Endothelial cell of umbilical vein (primary cell): ENCODE measurements at regions not wholly inside any gene's neighbourhood (a gene's known extent, or its start where the extent isn't known, plus 50 kb on each side); places are given as distances from the start of the nearest gene placed in this dataset.

Source experiments
- BruUV-seq: library from RNA; stranded (reverse); fragments of 400-500 nt; replicated peaks from 2 replicates; lab custom pipeline; 2021; lab: Mats Ljungman, UMichigan
- CTCF ChIA-PET: fragments of 300-600, 350-600 bp; sonication (Branson Sonifier 250); formaldehyde crosslinking; loops from one replicate; lab custom pipeline; 2021; ENCODE audit warnings: antibody characterized with exemption, inconsistent platforms; lab: Charles Lee
- POLR2A ChIA-PET: fragments of 300-600, 350-600 bp; sonication (Branson Sonifier 250); formaldehyde crosslinking; loops from one replicate; lab custom pipeline; 2021; ENCODE audit warnings: antibody characterized with exemption, inconsistent platforms; lab: Charles Lee
- DNase-seq: peaks from one replicate; pipeline ENCODE4 v3.0.0-alpha.2; 2011; ENCODE audit warnings: low read depth, low spot score
- FAIRE-seq: peaks from 2 replicates; lab custom pipeline; 2011; peaks lifted over from hg19 to GRCh38; lab: Jason Lieb, UNC
- H2AFZ ChIP-seq: 2 replicates; pipeline ENCODE4 v1.6.0; 2012; ENCODE audit warnings: low read depth, low read length, control low read depth, inconsistent platforms
- H3K27ac ChIP-seq: 2 replicates; pipeline ENCODE4 v1.5.1; 2011; ENCODE audit warnings: low read depth, mild to moderate bottlenecking, control low read depth, low read length, moderate library complexity; ENCODE audit not compliant: insufficient read depth
- H3K27me3 ChIP-seq, 2 experiments: 2 replicates each; pipeline versions ENCODE4 v1.6.0 to v1.6.1; 2011; ENCODE audit warnings: low read length in 2 of 2, mixed read lengths in 1 of 2; ENCODE audit not compliant: control insufficient read depth in 2 of 2, insufficient read depth in 2 of 2
- H3K36me3 ChIP-seq, 2 experiments: 2 replicates in 1 of 2; 3 replicates in 1 of 2; pipeline ENCODE4 v1.5.1; 2011; ENCODE audit warnings: low read length in 2 of 2, mild to moderate bottlenecking in 1 of 2, moderate library complexity in 1 of 2; ENCODE audit not compliant: control insufficient read depth in 2 of 2, insufficient read depth in 2 of 2; ENCODE audit errors: extremely low read depth in 1 of 2
- H3K4me1 ChIP-seq: 3 replicates; pipeline ENCODE4 v1.5.1; 2011; ENCODE audit warnings: mild to moderate bottlenecking, low read length; ENCODE audit not compliant: control insufficient read depth, insufficient read depth; ENCODE audit errors: extremely low read depth
- H3K4me2 ChIP-seq: 2 replicates; pipeline ENCODE4 v1.6.1; 2011; ENCODE audit warnings: low read length, control low read depth, mixed read lengths; ENCODE audit not compliant: insufficient read depth
- H3K4me3 ChIP-seq, 3 experiments: fragments of 200-600 bp in 1 of 3; sonication (generic), shearing (Covaris generic) in 1 of 3; replicated peaks in 1 of 3; 2 replicates each; pipeline ENCODE4 v1.5.1; 2011 to 2016; ENCODE audit warnings: control low read depth in 3 of 3, low read length in 3 of 3, mild to moderate bottlenecking in 2 of 3, inconsistent platforms in 1 of 3, low read depth in 1 of 3, moderate library complexity in 1 of 3; ENCODE audit not compliant: insufficient read depth in 1 of 3
- H3K79me2 ChIP-seq: 2 replicates; pipeline ENCODE4 v1.6.0; 2012; ENCODE audit warnings: low read length, inconsistent platforms; ENCODE audit not compliant: control insufficient read depth, insufficient read depth
- H3K9ac ChIP-seq: replicated peaks from 2 replicates; pipeline ENCODE3; 2011; ENCODE audit warnings: low read length, control low read depth; ENCODE audit not compliant: insufficient read depth; ENCODE audit errors: extremely low read depth
- H3K9me1 ChIP-seq: replicated peaks from 3 replicates; pipeline ENCODE4 v1.6.0; 2011; ENCODE audit warnings: mild to moderate bottlenecking, low read length; ENCODE audit not compliant: control insufficient read depth, insufficient read depth; ENCODE audit errors: extremely low read depth
- H3K9me3 ChIP-seq: replicated peaks from 2 replicates; pipeline ENCODE4 v1.5.1; 2012; ENCODE audit warnings: low read length, inconsistent platforms; ENCODE audit not compliant: control insufficient read depth, insufficient read depth
- H4K20me1 ChIP-seq: replicated peaks from 2 replicates; pipeline ENCODE3; 2011; ENCODE audit warnings: mild to moderate bottlenecking, low read length; ENCODE audit not compliant: control insufficient read depth, insufficient read depth; ENCODE audit errors: extremely low read depth
- EZH2 ChIP-seq: IDR thresholded peaks from 2 replicates; pipeline ENCODE4 v1.6.1; 2012; ENCODE audit warnings: borderline replicate concordance, low read depth, mild to moderate bottlenecking, moderate library complexity, low read length, inconsistent platforms; ENCODE audit not compliant: severe bottlenecking
- FOS ChIP-seq: IDR thresholded peaks from 2 replicates; pipeline ENCODE4 v1.6.1; 2011; ENCODE audit warnings: mild to moderate bottlenecking, low read length, moderate library complexity, borderline replicate concordance; ENCODE audit not compliant: insufficient read depth
- GATA2 ChIP-seq: IDR thresholded peaks from 2 replicates; pipeline ENCODE4 v1.7.0; 2011; ENCODE audit warnings: low read depth, mild to moderate bottlenecking, moderate library complexity, mixed read lengths, low read length; ENCODE audit not compliant: insufficient read length, insufficient read depth
- JUN ChIP-seq: IDR thresholded peaks from 2 replicates; pipeline ENCODE4 v1.6.1; 2011; ENCODE audit warnings: borderline replicate concordance, low read depth; ENCODE audit not compliant: insufficient read length, insufficient read depth
- MYC ChIP-seq: IDR thresholded peaks from one replicate; pipeline ENCODE4 v1.6.1; 2011; ENCODE audit warnings: mild to moderate bottlenecking, low read depth, low read length
- POLR2A ChIP-seq: IDR thresholded peaks from 2 replicates; pipeline ENCODE4 v1.6.1; 2012; ENCODE audit warnings: low read depth, mild to moderate bottlenecking, control low read depth, low read length
- POLR2AphosphoS5 ChIP-seq: IDR thresholded peaks from 2 replicates; pipeline ENCODE4 v1.6.1; 2012; ENCODE audit warnings: low read depth, mild to moderate bottlenecking, control low read depth, low read length, moderate library complexity; ENCODE audit not compliant: insufficient read depth
- dilution Hi-C: fragments of 300-500 bp; cut with MboI; formaldehyde crosslinking; loops from one replicate; pipeline ENCODE4 v1.15.0; 2019; ENCODE audit warnings: low sequenced_read_pairs; ENCODE audit not compliant: extremely low pct_ligation_motif_present
- intact Hi-C: fragments of 100-400 bp; cut with micrococcal nuclease; formaldehyde crosslinking; loops from one replicate; pipeline ENCODE4 v1.10.0; 2022
- TF ChIP-seq, protein P1 (sequence below), 2 donors: IDR thresholded peaks; 1 replicate in 1 of 2; 2 replicates in 1 of 2; pipeline ENCODE4 v1.5.1; 2011; ENCODE audit warnings: low read length in 2 of 2, mild to moderate bottlenecking in 2 of 2, moderate library complexity in 2 of 2, control low read depth in 1 of 2, inconsistent platforms in 1 of 2, low read depth in 1 of 2; ENCODE audit not compliant: insufficient read depth in 1 of 2; ENCODE audit errors: extremely low read depth in 1 of 2
- TF ChIP-seq, protein P2 (sequence below): IDR thresholded peaks from 2 replicates; pipeline ENCODE4 v1.6.1; 2011; ENCODE audit not compliant: insufficient read depth, insufficient read length

DNA sequence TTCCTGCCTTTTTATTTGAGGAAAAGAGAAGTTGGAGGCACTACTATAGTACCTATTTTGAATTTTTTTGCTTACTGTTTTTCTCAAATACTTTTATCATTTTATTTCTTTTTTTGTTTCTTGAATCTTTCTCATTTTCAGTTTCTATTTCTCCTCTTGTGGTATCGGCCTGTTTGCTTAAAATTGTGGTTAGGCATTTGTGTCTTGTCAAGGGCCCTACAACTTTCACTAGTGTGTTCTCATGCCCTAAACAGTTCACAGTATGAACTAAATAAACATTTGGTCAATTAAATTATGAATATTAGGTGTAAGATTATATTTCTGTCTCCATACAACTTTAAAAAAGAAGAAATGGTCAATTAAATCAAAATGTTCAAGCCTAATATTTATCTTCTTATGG is 613.5 kb downstream of the MBD2 start:
- no peaks in the 10 kb centered on the region for H4K20me1 ChIP-seq
- H3K36me3 ChIP-seq: no peaks in the 10 kb centered on the region
- dilution Hi-C loops: no loop called here
- CTCF ChIA-PET: no interaction called here
- BruUV-seq: no TSS peak
- H3K4me3 ChIP-seq: no peak overlapping the region
- H3K27ac ChIP-seq: no peak overlapping the region
- FAIRE-seq (no peak), DNase-seq (no peak)
- no peak overlapping the region for H3K4me2 ChIP-seq
- H3K4me1 ChIP-seq: no peaks in the 10 kb centered on the region
- intact Hi-C loops: no loop called here
- H3K79me2 ChIP-seq: no peaks in the 10 kb centered on the region
- H3K9me3 ChIP-seq: no peaks in the 10 kb centered on the region
- no peak overlapping the region for H3K9ac ChIP-seq
- TF ChIP-seq MYC (no peak), POLR2AphosphoS5 (no peak), JUN (no peak), FOS (no peak), POLR2A (no peak), GATA2 (no peak), EZH2 (no peak)
- TF ChIP-seq, protein P1, sequence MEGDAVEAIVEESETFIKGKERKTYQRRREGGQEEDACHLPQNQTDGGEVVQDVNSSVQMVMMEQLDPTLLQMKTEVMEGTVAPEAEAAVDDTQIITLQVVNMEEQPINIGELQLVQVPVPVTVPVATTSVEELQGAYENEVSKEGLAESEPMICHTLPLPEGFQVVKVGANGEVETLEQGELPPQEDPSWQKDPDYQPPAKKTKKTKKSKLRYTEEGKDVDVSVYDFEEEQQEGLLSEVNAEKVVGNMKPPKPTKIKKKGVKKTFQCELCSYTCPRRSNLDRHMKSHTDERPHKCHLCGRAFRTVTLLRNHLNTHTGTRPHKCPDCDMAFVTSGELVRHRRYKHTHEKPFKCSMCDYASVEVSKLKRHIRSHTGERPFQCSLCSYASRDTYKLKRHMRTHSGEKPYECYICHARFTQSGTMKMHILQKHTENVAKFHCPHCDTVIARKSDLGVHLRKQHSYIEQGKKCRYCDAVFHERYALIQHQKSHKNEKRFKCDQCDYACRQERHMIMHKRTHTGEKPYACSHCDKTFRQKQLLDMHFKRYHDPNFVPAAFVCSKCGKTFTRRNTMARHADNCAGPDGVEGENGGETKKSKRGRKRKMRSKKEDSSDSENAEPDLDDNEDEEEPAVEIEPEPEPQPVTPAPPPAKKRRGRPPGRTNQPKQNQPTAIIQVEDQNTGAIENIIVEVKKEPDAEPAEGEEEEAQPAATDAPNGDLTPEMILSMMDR (IDR thresholded peaks at IDR 0.05; ENCODE audit: extremely low read depth in 1 of 2, insufficient read depth in 1 of 2, low read depth in 1 of 2, low read length in 2 of 2): no peak
- TF ChIP-seq, protein P2, sequence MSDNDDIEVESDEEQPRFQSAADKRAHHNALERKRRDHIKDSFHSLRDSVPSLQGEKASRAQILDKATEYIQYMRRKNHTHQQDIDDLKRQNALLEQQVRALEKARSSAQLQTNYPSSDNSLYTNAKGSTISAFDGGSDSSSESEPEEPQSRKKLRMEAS: no peak
- H3K27me3 ChIP-seq: no peaks in the 10 kb centered on the region
- no peak overlapping the region for H2AFZ ChIP-seq
- POLR2A ChIA-PET: no interaction called here
- H3K9me1 ChIP-seq: no peaks in the 10 kb centered on the region
